GM21360 (cell line): ENCODE measurements at regions not wholly inside any gene's neighbourhood (a gene's known extent, or its start where the extent isn't known, plus 50 kb on each side); places are given as distances from the start of the nearest gene placed in this dataset.
A peak's percentile ranks its signal among the peaks of the same experiment; 100 is the strongest.

ENCODE experiments used
- ATAC-seq: cut with Tn5 transposase; IDR thresholded peaks from one replicate; pipeline ENCODE4 v1.9.1; 2021; ENCODE audit warnings: mild to moderate bottlenecking, moderate library complexity; ENCODE audit not compliant: unreplicated experiment

GRCh38 chr5:167950126-167950721, 341.2 kb upstream of the WWC1 start:
- no peak for ATAC-seq

GRCh38 chr5:167951116-167951515, 340.3 kb upstream of the WWC1 start:
- ATAC-seq = no peak

GRCh38 chr5:167952278-167952995, 339.0 kb upstream of the WWC1 start:
- ATAC-seq = no peak

- no peak for ATAC-seq
Measured at GRCh38 chr5:167953151-167953798, 338.2 kb upstream of the WWC1 start.

- no peak for ATAC-seq
Measured at GRCh38 chr5:167961731-167962130, 329.7 kb upstream of the WWC1 start.

GRCh38 chr5:167964529-167964928, 326.9 kb upstream of the WWC1 start:
- no peak for ATAC-seq

GRCh38 chr5:167965710-167966109, 325.7 kb upstream of the WWC1 start:
- ATAC-seq = no peak

- ATAC-seq = no peak
Measured at GRCh38 chr5:167966979-167967378, 324.5 kb upstream of the WWC1 start.

- ATAC-seq = no peak
Measured at GRCh38 chr5:167967494-167968177, 323.8 kb upstream of the WWC1 start.

- ATAC-seq = no peak
Measured at GRCh38 chr5:167968837-167969236, 322.6 kb upstream of the WWC1 start.

- ATAC-seq = peak; percentile 70
Measured at GRCh38 chr5:167969998-167970397, 321.4 kb upstream of the WWC1 start.

- ATAC-seq = no peak
Measured at GRCh38 chr5:167971706-167972105, 319.7 kb upstream of the WWC1 start.

- no peak for ATAC-seq
Measured at GRCh38 chr5:167973126-167973525, 318.3 kb upstream of the WWC1 start.

- no peak for ATAC-seq
Measured at GRCh38 chr5:167984951-167985350, 306.5 kb upstream of the WWC1 start.

GRCh38 chr5:167985373-167985772, 306.1 kb upstream of the WWC1 start:
- no peak for ATAC-seq

GRCh38 chr5:167987490-167988280, 303.8 kb upstream of the WWC1 start:
- ATAC-seq = no peak

- ATAC-seq = no peak
Measured at GRCh38 chr5:167992868-167993267, 298.6 kb upstream of the WWC1 start.

GRCh38 chr5:167993771-167994170, 297.7 kb upstream of the WWC1 start:
- ATAC-seq = no peak

- no peak for ATAC-seq
Measured at GRCh38 chr5:167995844-167996425, 295.5 kb upstream of the WWC1 start.

- ATAC-seq = no peak
Measured at GRCh38 chr5:167998148-167998767, 293.2 kb upstream of the WWC1 start.
